LNCAP (cell line): ENCODE measurements at regions not wholly inside any gene's neighbourhood (a gene's known extent, or its start where the extent isn't known, plus 50 kb on each side); places are given as distances from the start of the nearest gene placed in this dataset.

Source experiments
- CTCF ChIP-seq: fragments of 450-650 bp; IDR thresholded peaks from 2 replicates; pipeline ENCODE4 v1.5.1; 2017; ENCODE audit warnings: mild to moderate bottlenecking

DNA sequence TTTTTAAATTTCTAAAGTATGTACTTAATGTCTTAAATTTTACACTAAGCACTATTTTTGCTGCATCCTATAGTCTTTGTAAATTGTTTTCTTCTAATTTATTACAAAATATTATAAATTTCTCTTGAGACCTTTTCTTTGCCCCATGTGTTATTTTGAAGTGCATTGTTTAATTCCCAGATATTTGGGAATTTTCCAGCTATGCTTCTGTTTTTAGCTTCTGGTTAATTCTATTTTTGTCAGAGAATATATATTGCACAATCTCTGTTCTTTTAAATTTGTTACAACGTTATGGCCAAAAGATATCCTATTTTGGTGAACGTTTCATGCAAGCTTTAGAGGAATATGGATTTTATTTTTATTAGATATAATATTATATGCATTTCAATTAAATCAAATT lies 917.4 kb upstream of the MIR17HG start:
- no peak for TF ChIP-seq CTCF

GRCh38 chr13:90436697-90437096 lies 910.8 kb upstream of the MIR17HG start:
- no peak for TF ChIP-seq CTCF

- TF ChIP-seq CTCF: no peak
Observed at GRCh38 chr13:90438576-90438975, 908.9 kb upstream of the MIR17HG start.

DNA sequence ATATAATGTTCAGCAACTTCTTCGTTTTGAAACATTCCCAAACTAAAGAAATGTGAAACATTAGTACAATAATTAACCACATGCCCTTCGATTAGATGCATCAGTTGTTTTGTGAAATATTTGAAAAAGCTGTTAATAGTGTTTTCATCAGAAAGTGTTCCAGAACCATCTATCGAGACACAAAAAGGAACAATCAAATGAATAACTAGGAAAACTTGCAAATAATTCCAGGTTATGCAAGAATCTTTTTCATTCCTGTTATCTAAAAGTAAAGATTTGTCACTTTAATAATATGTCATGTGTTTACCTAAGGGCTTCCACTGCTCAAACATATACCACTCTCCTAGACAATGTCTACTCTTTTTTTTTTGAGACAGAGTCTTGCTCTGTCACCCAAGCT lies 904.2 kb upstream of the MIR17HG start:
- no peak for TF ChIP-seq CTCF

- TF ChIP-seq CTCF: no peak
Observed at GRCh38 chr13:90444232-90444631, 903.3 kb upstream of the MIR17HG start.

- TF ChIP-seq CTCF: no peak
Observed at GRCh38 chr13:90445179-90445578, 902.3 kb upstream of the MIR17HG start.

- no peak for TF ChIP-seq CTCF
Observed at GRCh38 chr13:90447034-90447733, 900.3 kb upstream of the MIR17HG start.

- TF ChIP-seq CTCF: no peak
Observed at GRCh38 chr13:90447734-90448101, 899.8 kb upstream of the MIR17HG start.
